HEK293 (cell line): ENCODE measurements at regions not wholly inside any gene's neighbourhood (a gene's known extent, or its start where the extent isn't known, plus 50 kb on each side); places are given as distances from the start of the nearest gene placed in this dataset.

Source experiments
- CTCF ChIA-PET: fragments of 350-600 bp; formaldehyde crosslinking; extraction: SDS; loops from one replicate; lab custom pipeline; 2021; ENCODE audit warnings: antibody characterized with exemption; lab: Yijun Ruan, JAX
- POLR2A ChIA-PET: fragments of 300-600 bp; formaldehyde crosslinking; extraction: SDS; loops from one replicate; lab custom pipeline; 2020; ENCODE audit warnings: antibody characterized with exemption, inconsistent platforms; lab: Yijun Ruan, JAX
- H3K27ac ChIP-seq: fragments of 200-500 bp; sonication (Bioruptor generic); 2 replicates; pipeline ENCODE4 v1.5.1; 2014; ENCODE audit warnings: low read depth, low read length, control low read depth, inconsistent platforms; ENCODE audit errors: extremely low read depth
- H3K36me3 ChIP-seq, 2 experiments: fragments of 200-500 bp in 1 of 2; sonication (Bioruptor generic) in 1 of 2; 1 replicate in 1 of 2; 2 replicates in 1 of 2; pipeline ENCODE4 v1.5.1; 2014 to 2017; ENCODE audit warnings: inconsistent platforms in 2 of 2, low read length in 2 of 2; ENCODE audit not compliant: control insufficient read depth in 2 of 2, insufficient read depth in 1 of 2
- H3K4me1 ChIP-seq: fragments of 200-500 bp; sonication (Bioruptor generic); 2 replicates; pipeline ENCODE4 v1.5.1; 2014; ENCODE audit warnings: mild to moderate bottlenecking, low read length, inconsistent platforms; ENCODE audit not compliant: control insufficient read depth, insufficient read depth
- H3K4me3 ChIP-seq: 2 replicates; pipeline ENCODE4 v1.5.1; 2011; ENCODE audit warnings: low read depth, mild to moderate bottlenecking, control low read depth, low read length, moderate library complexity
- H3K9me3 ChIP-seq: fragments of 200-500 bp; sonication (Bioruptor generic); 2 replicates; pipeline ENCODE4 v1.5.1; 2014; ENCODE audit warnings: low read depth, low read length, inconsistent platforms; ENCODE audit not compliant: control insufficient read depth, insufficient read depth
- BCL11A ChIP-seq: fragments of 450-650 bp; formaldehyde crosslinking; IDR thresholded peaks from 2 replicates; pipeline ENCODE4 v1.5.1; 2016; ENCODE audit warnings: low read depth, missing biosample characterization, missing genetic modification characterization
- GLIS2 ChIP-seq: fragments of 450-650 bp; formaldehyde crosslinking; IDR thresholded peaks from 2 replicates; pipeline ENCODE4 v1.5.1; 2016; ENCODE audit warnings: missing biosample characterization, missing genetic modification characterization
- MZF1 ChIP-seq: fragments of 450-650 bp; formaldehyde crosslinking; IDR thresholded peaks from 2 replicates; pipeline ENCODE4 v1.5.1; 2017; ENCODE audit warnings: missing biosample characterization, missing genetic modification characterization, borderline replicate concordance
- OVOL3 ChIP-seq: fragments of 450-650 bp; formaldehyde crosslinking; IDR thresholded peaks from 2 replicates; pipeline ENCODE4 v1.5.1; 2016; ENCODE audit warnings: missing biosample characterization, missing genetic modification characterization
- SCRT1 ChIP-seq: fragments of 450-650 bp; formaldehyde crosslinking; IDR thresholded peaks from 2 replicates; pipeline ENCODE4 v1.5.1; 2016; ENCODE audit warnings: missing biosample characterization, missing genetic modification characterization, borderline replicate concordance
- ZNF121 ChIP-seq: fragments of 450-650 bp; formaldehyde crosslinking; IDR thresholded peaks from 2 replicates; pipeline ENCODE4 v1.5.1; 2016; ENCODE audit warnings: missing biosample characterization, missing genetic modification characterization
- ZNF24 ChIP-seq: fragments of 450-650 bp; formaldehyde crosslinking; IDR thresholded peaks from 2 replicates; pipeline ENCODE4 v1.5.1; 2016; ENCODE audit warnings: missing biosample characterization, missing genetic modification characterization
- ZNF280D ChIP-seq: fragments of 450-650 bp; formaldehyde crosslinking; IDR thresholded peaks from 2 replicates; pipeline ENCODE4 v1.5.1; 2016; ENCODE audit warnings: missing biosample characterization, missing genetic modification characterization
- ZNF335 ChIP-seq: fragments of 450-650 bp; formaldehyde crosslinking; conservative IDR thresholded peaks from 2 replicates; pipeline ENCODE4 v1.5.1; 2016; ENCODE audit warnings: missing biosample characterization, missing genetic modification characterization
- ZNF449 ChIP-seq: fragments of 450-650 bp; formaldehyde crosslinking; IDR thresholded peaks from 2 replicates; pipeline ENCODE4 v1.5.1; 2017; ENCODE audit warnings: missing biosample characterization, mild to moderate bottlenecking, missing genetic modification characterization, moderate library complexity
- ZNF513 ChIP-seq: fragments of 450-650 bp; IDR thresholded peaks from 2 replicates; pipeline ENCODE4 v1.5.1; 2018; ENCODE audit warnings: missing biosample characterization, missing genetic modification characterization
- ZNF521 ChIP-seq: fragments of 450-650 bp; formaldehyde crosslinking; IDR thresholded peaks from 2 replicates; pipeline ENCODE4 v1.5.1; 2017; ENCODE audit warnings: missing biosample characterization, mild to moderate bottlenecking, missing genetic modification characterization
- ZNF529 ChIP-seq: fragments of 450-650 bp; formaldehyde crosslinking; IDR thresholded peaks from 2 replicates; pipeline ENCODE4 v1.5.1; 2017; ENCODE audit warnings: missing genetic modification characterization, missing biosample characterization; ENCODE audit not compliant: insufficient replicate concordance
- ZNF544 ChIP-seq: fragments of 450-650 bp; formaldehyde crosslinking; IDR thresholded peaks from 2 replicates; pipeline ENCODE4 v1.5.0; 2017; ENCODE audit warnings: missing biosample characterization, missing genetic modification characterization
- ZNF558 ChIP-seq: fragments of 450-650 bp; formaldehyde crosslinking; IDR thresholded peaks from 2 replicates; pipeline ENCODE4 v1.5.1; 2016; ENCODE audit warnings: missing biosample characterization, missing genetic modification characterization
- ZNF561 ChIP-seq: fragments of 450-650 bp; IDR thresholded peaks from 2 replicates; pipeline ENCODE4 v1.5.1; 2018; ENCODE audit warnings: missing biosample characterization, missing genetic modification characterization, borderline replicate concordance
- ZNF792 ChIP-seq: fragments of 450-650 bp; formaldehyde crosslinking; IDR thresholded peaks from 2 replicates; pipeline ENCODE4 v1.5.1; 2016; ENCODE audit warnings: missing biosample characterization, missing genetic modification characterization
- TF ChIP-seq, protein P1 (sequence below): fragments of 450-650 bp; formaldehyde crosslinking; IDR thresholded peaks from 2 replicates; pipeline ENCODE4 v1.5.1; 2016; ENCODE audit warnings: missing biosample characterization, missing genetic modification characterization
- TF ChIP-seq, protein P2 (sequence below): fragments of 450-650 bp; formaldehyde crosslinking; IDR thresholded peaks from 2 replicates; pipeline ENCODE4 v1.5.1; 2016; ENCODE audit warnings: missing biosample characterization, missing genetic modification characterization

DNA sequence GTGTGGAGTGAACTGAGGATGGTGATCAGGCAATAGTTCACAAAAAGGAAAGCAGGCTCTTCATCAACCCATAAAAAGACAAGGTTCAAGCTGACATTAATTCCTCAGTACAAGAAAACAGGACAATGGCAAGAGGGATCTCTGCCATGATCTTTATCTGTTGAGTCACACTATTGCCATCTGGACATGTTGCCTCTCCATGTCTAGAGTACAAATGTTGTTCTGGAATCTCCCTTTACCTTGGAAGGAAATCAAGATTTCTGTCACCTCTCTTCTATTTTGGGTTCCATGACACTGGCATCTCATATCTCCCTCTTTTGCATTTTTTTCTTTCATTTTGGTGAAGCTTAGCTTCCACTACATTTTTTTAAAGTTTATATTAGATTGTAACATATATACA, 329.1 kb downstream of the USP25 start:
- Histone ChIP-seq H3K36me3 (no peaks in the 10 kb centered on the region), H3K4me3 (no peak overlapping the region), H3K9me3 (no peaks in the 10 kb centered on the region), H3K27ac (no peak overlapping the region), H3K4me1 (no peaks in the 10 kb centered on the region)
- CTCF ChIA-PET, result no interaction called here
- TF ChIP-seq SCRT1 (tag by site-specific recombination) (no peak), ZNF24 (tag by site-specific recombination) (no peak), ZNF121 (tag by site-specific recombination) (no peak)
- POLR2A ChIA-PET, result no interaction called here

- Histone ChIP-seq H3K27ac (no peak overlapping the region), H3K9me3 (no peaks in the 10 kb centered on the region), H3K4me1 (no peaks in the 10 kb centered on the region), H3K36me3 (no peaks in the 10 kb centered on the region), H3K4me3 (no peak overlapping the region)
- TF ChIP-seq, protein P1, sequence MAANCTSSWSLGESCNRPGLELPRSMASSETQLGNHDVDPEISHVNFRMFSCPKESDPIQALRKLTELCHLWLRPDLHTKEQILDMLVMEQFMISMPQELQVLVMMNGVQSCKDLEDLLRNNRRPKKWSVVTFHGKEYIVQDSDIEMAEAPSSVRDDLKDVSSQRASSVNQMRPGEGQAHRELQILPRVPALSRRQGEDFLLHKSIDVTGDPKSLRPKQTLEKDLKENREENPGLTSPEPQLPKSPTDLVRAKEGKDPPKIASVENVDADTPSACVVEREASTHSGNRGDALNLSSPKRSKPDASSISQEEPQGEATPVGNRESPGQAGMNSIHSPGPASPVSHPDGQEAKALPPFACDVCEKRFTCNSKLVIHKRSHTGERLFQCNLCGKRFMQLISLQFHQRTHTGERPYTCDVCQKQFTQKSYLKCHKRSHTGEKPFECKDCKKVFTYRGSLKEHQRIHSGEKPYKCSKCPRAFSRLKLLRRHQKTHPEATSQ (tag by site-specific recombination), result no peak
- TF ChIP-seq ZNF449 (tag by site-specific recombination) (no peak), ZNF558 (tag by site-specific recombination) (no peak), ZNF280D (tag by site-specific recombination) (no peak), ZNF529 (no peak), ZNF521 (no peak), ZNF544 (tag by site-specific recombination) (no peak), ZNF792 (tag by site-specific recombination) (no peak), MZF1 (no peak), ZNF561 (tag by site-specific recombination) (no peak), GLIS2 (tag by site-specific recombination) (no peak), ZNF513 (tag by site-specific recombination) (no peak), OVOL3 (tag by site-specific recombination) (no peak), BCL11A (no peak), ZNF335 (tag by site-specific recombination) (no peak)
- TF ChIP-seq, protein P2, sequence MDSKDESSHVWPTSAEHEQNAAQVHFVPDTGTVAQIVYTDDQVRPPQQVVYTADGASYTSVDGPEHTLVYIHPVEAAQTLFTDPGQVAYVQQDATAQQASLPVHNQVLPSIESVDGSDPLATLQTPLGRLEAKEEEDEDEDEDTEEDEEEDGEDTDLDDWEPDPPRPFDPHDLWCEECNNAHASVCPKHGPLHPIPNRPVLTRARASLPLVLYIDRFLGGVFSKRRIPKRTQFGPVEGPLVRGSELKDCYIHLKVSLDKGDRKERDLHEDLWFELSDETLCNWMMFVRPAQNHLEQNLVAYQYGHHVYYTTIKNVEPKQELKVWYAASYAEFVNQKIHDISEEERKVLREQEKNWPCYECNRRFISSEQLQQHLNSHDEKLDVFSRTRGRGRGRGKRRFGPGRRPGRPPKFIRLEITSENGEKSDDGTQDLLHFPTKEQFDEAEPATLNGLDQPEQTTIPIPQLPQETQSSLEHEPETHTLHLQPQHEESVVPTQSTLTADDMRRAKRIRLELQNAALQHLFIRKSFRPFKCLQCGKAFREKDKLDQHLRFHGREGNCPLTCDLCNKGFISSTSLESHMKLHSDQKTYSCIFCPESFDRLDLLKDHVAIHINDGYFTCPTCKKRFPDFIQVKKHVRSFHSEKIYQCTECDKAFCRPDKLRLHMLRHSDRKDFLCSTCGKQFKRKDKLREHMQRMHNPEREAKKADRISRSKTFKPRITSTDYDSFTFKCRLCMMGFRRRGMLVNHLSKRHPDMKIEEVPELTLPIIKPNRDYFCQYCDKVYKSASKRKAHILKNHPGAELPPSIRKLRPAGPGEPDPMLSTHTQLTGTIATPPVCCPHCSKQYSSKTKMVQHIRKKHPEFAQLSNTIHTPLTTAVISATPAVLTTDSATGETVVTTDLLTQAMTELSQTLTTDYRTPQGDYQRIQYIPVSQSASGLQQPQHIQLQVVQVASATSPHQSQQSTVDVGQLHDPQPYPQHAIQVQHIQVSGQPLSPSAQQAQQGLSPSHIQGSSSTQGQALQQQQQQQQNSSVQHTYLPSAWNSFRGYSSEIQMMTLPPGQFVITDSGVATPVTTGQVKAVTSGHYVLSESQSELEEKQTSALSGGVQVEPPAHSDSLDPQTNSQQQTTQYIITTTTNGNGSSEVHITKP (tag by site-specific recombination), result no peak
- POLR2A ChIA-PET, result no interaction called here
- CTCF ChIA-PET, result no interaction called here
Observed at GRCh38 chr21:16059981-16060380, 330.2 kb downstream of the USP25 start.
